H1 (cell line): ENCODE measurements at regions not wholly inside any gene's neighbourhood (a gene's known extent, or its start where the extent isn't known, plus 50 kb on each side); places are given as distances from the start of the nearest gene placed in this dataset.

Experiments used
- CBX8 ChIP-seq: fragments of 300-800, 300-1000 bp; sonication (generic); IDR thresholded peaks from 2 replicates; pipeline ENCODE4 v1.7.1; 2016; ENCODE audit warnings: low read depth, low read length, borderline replicate concordance
- FOSL1 ChIP-seq: IDR thresholded peaks from 2 replicates; pipeline ENCODE4 v1.6.1; 2011; ENCODE audit warnings: mild to moderate bottlenecking, low read depth, low read length, moderate library complexity; ENCODE audit not compliant: insufficient read depth
- SP4 ChIP-seq: IDR thresholded peaks from 2 replicates; pipeline ENCODE4 v1.6.1; 2012; ENCODE audit warnings: low read length, inconsistent platforms

DNA sequence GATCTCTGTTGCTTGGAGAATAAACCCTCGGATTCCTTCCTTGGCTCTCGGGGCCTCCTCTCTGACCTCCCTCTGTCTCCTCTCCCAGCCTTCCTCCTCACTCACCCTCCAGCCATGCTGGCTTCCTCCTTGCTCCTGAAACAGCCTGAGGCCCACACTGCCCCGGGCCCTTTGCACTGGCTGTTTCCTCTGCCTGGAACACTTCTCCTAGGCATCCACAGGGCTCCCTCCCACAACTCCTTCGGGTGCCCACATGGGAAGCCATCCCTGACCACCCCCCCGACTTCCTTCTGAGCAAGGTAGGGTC is 87.7 kb downstream of the CEBPB start (continued):
- no peak for TF ChIP-seq CBX8
- TF ChIP-seq SP4: no peak
- no peak for TF ChIP-seq FOSL1
